Activated CD8-positive, alpha-beta T cell treated with anti-CD3 and anti-CD28 coated beads for 36 hours (primary cell): ENCODE measurements at regions not wholly inside any gene's neighbourhood (a gene's known extent, or its start where the extent isn't known, plus 50 kb on each side); places are given as distances from the start of the nearest gene placed in this dataset.
"Not testable (repeated sequence)": the region's sequence is repeated elsewhere in the genome, so short reads cannot be mapped to it uniquely, and the experiment has no call there.

Experiments used
- ATAC-seq: fragments of 200-7000 bp; cut with Tn5 transposase; one replicate; pipeline ENCODE4 v1.10.0; 2021; ENCODE audit warnings: mild to moderate bottlenecking, moderate library complexity
- CTCF ChIA-PET: fragments of 350-600 bp; sonication (Branson Sonifier 250); formaldehyde crosslinking; loops from one replicate; lab custom pipeline; 2021; ENCODE audit warnings: antibody characterized with exemption; lab: Charles Lee
- POLR2A ChIA-PET: fragments of 350-600 bp; sonication (Branson Sonifier 250); formaldehyde crosslinking; loops from one replicate; lab custom pipeline; 2021; ENCODE audit warnings: antibody characterized with exemption; lab: Charles Lee
- DNase-seq: peaks from one replicate; pipeline ENCODE4 v3.0.0-alpha.2; 2020
- H3K27ac Mint-ChIP-seq: one replicate; pipeline ENCODE4 v1.8.0; 2021; ENCODE audit warnings: mild to moderate bottlenecking, mixed read lengths
- H3K27me3 Mint-ChIP-seq: one replicate; pipeline ENCODE4 v1.8.0; 2021; ENCODE audit warnings: mixed read lengths
- H3K36me3 Mint-ChIP-seq: one replicate; pipeline ENCODE4 v1.8.0; 2021; ENCODE audit warnings: low read depth, mixed read lengths
- H3K4me1 Mint-ChIP-seq: one replicate; pipeline ENCODE4 v1.8.0; 2021; ENCODE audit warnings: low read depth, mixed read lengths
- H3K4me3 Mint-ChIP-seq: one replicate; pipeline ENCODE4 v1.8.0; 2021; ENCODE audit warnings: mild to moderate bottlenecking, moderate library complexity, mixed read lengths
- H3K9me3 Mint-ChIP-seq: one replicate; pipeline ENCODE4 v1.8.0; 2021; ENCODE audit warnings: mixed read lengths
- intact Hi-C: fragments of 100-400 bp; cut with micrococcal nuclease; formaldehyde crosslinking; loops from one replicate; pipeline ENCODE4 v1.10.0; 2022
- TF ChIP-seq, protein P1 (sequence below): fragments of 200-600 bp; IDR thresholded peaks from one replicate; pipeline ENCODE4 v1.8.0; 2022; ENCODE audit warnings: antibody characterized with exemption, mild to moderate bottlenecking

GRCh38 chr1:90864681-90865080 lies 147.6 kb upstream of the BARHL2 start:
- CTCF ChIA-PET: no interaction called here
- intact Hi-C loops: no loop called here
- TF ChIP-seq, protein P1, sequence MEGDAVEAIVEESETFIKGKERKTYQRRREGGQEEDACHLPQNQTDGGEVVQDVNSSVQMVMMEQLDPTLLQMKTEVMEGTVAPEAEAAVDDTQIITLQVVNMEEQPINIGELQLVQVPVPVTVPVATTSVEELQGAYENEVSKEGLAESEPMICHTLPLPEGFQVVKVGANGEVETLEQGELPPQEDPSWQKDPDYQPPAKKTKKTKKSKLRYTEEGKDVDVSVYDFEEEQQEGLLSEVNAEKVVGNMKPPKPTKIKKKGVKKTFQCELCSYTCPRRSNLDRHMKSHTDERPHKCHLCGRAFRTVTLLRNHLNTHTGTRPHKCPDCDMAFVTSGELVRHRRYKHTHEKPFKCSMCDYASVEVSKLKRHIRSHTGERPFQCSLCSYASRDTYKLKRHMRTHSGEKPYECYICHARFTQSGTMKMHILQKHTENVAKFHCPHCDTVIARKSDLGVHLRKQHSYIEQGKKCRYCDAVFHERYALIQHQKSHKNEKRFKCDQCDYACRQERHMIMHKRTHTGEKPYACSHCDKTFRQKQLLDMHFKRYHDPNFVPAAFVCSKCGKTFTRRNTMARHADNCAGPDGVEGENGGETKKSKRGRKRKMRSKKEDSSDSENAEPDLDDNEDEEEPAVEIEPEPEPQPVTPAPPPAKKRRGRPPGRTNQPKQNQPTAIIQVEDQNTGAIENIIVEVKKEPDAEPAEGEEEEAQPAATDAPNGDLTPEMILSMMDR: no peak
- no peaks in the 10 kb centered on the region for H3K36me3 Mint-ChIP-seq
- POLR2A ChIA-PET: no interaction called here
- DNase-seq (no peak), ATAC-seq (no peak)
- no peaks in the 10 kb centered on the region for H3K9me3 Mint-ChIP-seq
- no peak overlapping the region for H3K4me3 Mint-ChIP-seq
- H3K4me1 Mint-ChIP-seq: no peaks in the 10 kb centered on the region
- H3K27me3 Mint-ChIP-seq: peaks cover 6% of the 10 kb centered on the region
- no peak overlapping the region for H3K27ac Mint-ChIP-seq

DNA sequence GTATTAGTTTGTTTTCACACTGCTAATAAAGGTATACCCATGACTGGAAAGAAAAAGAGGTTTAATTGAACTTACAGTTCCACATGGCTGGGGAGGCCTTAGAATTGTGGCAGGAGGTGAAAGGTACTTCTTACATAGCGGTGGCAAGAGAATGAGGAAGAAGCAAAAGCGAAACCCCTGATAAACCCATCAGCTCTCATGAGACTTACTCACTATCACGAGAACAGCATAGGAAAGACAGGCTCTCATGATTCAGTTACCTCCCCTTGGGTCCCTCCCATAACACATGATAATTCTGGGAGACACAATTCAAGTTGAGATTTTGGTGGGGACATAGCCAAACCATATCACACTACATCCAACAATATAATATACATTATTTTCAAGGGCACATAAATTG lies 145.7 kb upstream of the BARHL2 start:
- Mint-ChIP-seq H3K27ac (no peak overlapping the region), H3K4me1 (no peaks in the 10 kb centered on the region), H3K27me3 (peaks cover 6% of the 10 kb centered on the region), H3K36me3 (no peaks in the 10 kb centered on the region), H3K4me3 (no peak overlapping the region), H3K9me3 (no peaks in the 10 kb centered on the region)
- TF ChIP-seq, protein P1: no peak
- no peak for DNase-seq
- no peak for ATAC-seq
- intact Hi-C loops: no loop called here
- CTCF ChIA-PET: no interaction called here
- POLR2A ChIA-PET: no interaction called here

GRCh38 chr1:90861421-90861820 lies 144.3 kb upstream of the BARHL2 start:
- H3K9me3 Mint-ChIP-seq, CTCF ChIA-PET, H3K27me3 Mint-ChIP-seq, POLR2A ChIA-PET, H3K4me3 Mint-ChIP-seq, H3K36me3 Mint-ChIP-seq, DNase-seq, H3K4me1 Mint-ChIP-seq, ATAC-seq, intact Hi-C loops, H3K27ac Mint-ChIP-seq: not testable (repeated sequence)

GRCh38 chr1:90856463-90857007 lies 139.4 kb upstream of the BARHL2 start:
- DNase-seq (no peak), ATAC-seq (no peak)
- TF ChIP-seq, protein P1: no peak
- H3K36me3 Mint-ChIP-seq: no peaks in the 10 kb centered on the region
- intact Hi-C loops: loop anchor here (10.0 kb wide), 1 partner anchor 168 kb away; the partner anchor contains the start of gene ZNF644
- peaks cover 15% of the 10 kb centered on the region for H3K27me3 Mint-ChIP-seq
- ChIA-PET POLR2A (no interaction called here), CTCF (interaction anchor here (0.6 to 1.2 kb wide), 3 partner anchors 9 to 244 kb away, joined by 3 read pairs; no protein-coding TSS in a partner anchor)
- no peak overlapping the region for H3K27ac Mint-ChIP-seq
- H3K4me1 Mint-ChIP-seq: peaks cover 4% of the 10 kb centered on the region
- no peak overlapping the region for H3K4me3 Mint-ChIP-seq
- H3K9me3 Mint-ChIP-seq: no peaks in the 10 kb centered on the region

DNA sequence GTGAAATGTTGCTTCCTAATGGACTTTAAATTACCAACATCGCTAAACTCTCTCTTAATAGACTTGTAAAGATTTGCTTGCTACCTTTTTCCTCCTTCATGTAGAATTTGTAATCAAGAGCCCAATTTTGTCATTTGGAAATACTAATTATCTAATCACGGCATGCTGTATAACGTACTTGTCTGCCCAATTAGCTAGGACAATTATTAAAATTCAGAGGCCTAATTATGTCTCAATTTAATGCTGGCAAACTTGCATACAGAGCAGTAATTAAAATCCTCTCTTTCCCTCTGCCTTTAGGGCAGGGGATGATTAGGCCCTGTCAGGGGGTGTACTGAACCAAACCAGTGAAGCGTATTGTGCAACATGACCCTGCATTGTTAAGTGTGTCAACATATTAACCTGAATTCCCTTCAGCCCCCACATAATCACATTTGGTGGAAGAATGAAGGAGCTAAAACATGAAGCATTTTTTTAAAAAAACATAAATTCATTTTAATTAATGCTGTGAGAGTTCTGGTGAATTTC lies 137.4 kb upstream of the BARHL2 start:
- Mint-ChIP-seq H3K9me3 (no peaks in the 10 kb centered on the region), H3K36me3 (no peaks in the 10 kb centered on the region), H3K27me3 (peaks cover 29% of the 10 kb centered on the region), H3K4me1 (peaks cover 9% of the 10 kb centered on the region), H3K27ac (no peak overlapping the region), H3K4me3 (no peak overlapping the region)
- DNase-seq: no peak
- intact Hi-C loops: loop anchor here (10.0 kb wide), 1 partner anchor 170 kb away; the partner anchor contains the start of gene ZNF644
- POLR2A ChIA-PET: no interaction called here
- ATAC-seq: no peak
- TF ChIP-seq, protein P1: no peak
- CTCF ChIA-PET: interaction anchor here (0.5 to 1.4 kb wide), 2 partner anchors 113 to 133 kb away, joined by 3 to 4 read pairs; no protein-coding TSS in a partner anchor
